CD4-positive, alpha-beta T cell treated with Interleukin-15 for 1 hour (primary cell): ENCODE measurements at regions not wholly inside any gene's neighbourhood (a gene's known extent, or its start where the extent isn't known, plus 50 kb on each side); places are given as distances from the start of the nearest gene placed in this dataset.
"Not testable (repeated sequence)": the region's sequence is repeated elsewhere in the genome, so short reads cannot be mapped to it uniquely, and the experiment has no call there.

Source experiments
- DNase-seq: peaks from one replicate; pipeline ENCODE4 v3.0.0-alpha.2; 2020

- no peak for DNase-seq
These were observed 363.5 kb downstream of the IGSF11 start for GRCh38 chr3:118671192-118671591.

DNA sequence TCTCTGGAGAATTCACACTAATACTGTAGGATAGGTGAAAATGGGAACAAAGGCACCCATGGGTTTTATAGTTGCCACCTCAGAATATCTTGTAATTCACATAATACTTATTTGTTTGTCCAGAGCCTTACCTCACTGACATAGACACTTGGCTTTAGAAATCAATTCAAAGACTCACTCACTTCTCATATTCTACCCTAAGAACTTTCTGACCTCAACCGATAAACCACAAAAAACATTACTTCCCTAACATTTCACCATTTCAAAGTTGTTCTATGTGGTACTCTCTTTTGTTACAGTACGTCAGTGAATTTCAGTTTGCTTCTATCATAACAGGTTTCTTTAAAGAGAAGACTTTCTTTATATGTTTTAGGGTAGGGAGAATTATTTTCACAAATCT, 359.3 kb downstream of the IGSF11 start:
- no peak for DNase-seq

- DNase-seq, result not testable (repeated sequence)
These were observed 356.0 kb downstream of the IGSF11 start for GRCh38 chr3:118678663-118679062.

GRCh38 chr3:118682921-118683320, 351.7 kb downstream of the IGSF11 start:
- DNase-seq, result no peak

- DNase-seq, result no peak
These were observed 351.0 kb downstream of the IGSF11 start for GRCh38 chr3:118683636-118684035.

GRCh38 chr3:118688396-118688884, 346.2 kb downstream of the IGSF11 start:
- no peak for DNase-seq

GRCh38 chr3:118692416-118692815, 342.2 kb downstream of the IGSF11 start:
- DNase-seq, result no peak

- no peak for DNase-seq
These were observed 329.0 kb downstream of the IGSF11 start for GRCh38 chr3:118705487-118706219.

GRCh38 chr3:118707991-118708390, 326.7 kb downstream of the IGSF11 start:
- DNase-seq, result no peak

GRCh38 chr3:118710532-118710931, 324.1 kb downstream of the IGSF11 start:
- DNase-seq, result no peak

DNA sequence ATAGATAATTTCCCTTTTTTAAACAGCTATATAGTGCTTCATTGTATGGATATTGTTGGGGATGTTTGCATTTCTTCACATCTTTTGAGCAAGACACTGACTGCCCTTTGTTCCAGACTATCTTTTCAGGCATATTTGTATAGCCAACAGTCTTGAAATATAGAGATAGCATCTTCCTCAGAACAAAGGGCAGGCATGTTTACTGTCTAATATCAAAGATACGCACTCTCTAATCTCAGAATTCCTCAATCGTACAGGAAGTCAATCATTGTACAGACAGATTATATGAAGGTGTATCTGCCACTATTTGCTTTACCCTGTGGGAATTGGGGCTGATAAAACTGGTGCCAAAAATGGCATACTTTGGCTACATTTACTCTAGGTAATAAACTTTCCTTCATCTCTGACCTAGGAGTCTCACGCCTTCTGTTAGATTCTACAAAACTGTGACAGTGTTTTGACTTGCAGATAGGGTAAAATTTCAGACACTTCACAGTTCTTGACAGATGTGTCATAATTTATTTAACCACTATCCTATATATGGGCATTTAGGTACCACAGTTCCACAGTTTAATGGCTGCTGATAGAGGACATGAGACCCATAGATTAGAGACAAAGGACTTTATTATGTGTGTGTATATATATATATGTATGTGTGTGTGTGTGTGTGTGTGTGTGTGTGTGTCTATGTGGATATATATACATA, 321.0 kb downstream of the IGSF11 start:
- no peak for DNase-seq

DNA sequence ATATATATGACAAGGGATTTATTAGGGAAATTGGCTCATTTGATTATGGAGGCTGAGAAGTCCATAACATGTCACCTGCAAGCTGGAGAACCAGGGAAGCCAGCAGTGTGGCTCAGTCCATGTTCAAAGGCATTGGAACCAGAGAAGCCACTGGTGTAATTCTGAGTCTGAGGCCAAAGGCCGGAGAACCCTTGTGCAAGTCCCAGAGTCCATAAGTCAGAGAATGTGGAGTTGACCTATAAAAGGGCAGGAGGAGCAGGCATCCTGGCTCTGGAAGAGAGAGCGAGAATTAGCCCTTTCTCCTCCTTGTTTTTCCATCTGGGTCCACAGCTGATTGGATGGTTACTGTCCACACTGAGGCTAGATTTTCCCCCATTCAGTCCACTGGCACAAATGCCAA, 319.8 kb downstream of the IGSF11 start:
- no peak for DNase-seq

DNA sequence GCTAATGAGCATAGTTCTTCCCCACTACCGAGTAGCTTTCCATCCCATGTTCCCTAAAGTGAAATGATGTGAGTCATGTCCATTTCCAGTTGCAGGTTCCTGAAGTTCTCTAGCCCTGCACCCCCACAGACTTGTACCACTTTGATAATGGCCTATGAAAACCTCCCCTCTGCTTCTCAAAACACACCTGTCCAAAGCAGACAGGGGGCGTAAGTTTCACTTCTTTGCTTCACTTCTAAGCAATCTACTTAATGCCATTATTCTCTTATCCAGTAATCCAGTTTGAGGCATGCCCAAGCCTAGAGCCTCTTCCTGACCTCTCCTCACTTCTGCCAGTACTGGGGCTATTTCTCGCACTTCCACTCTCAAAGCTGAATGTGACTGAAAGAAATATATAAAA, 305.1 kb downstream of the IGSF11 start:
- no peak for DNase-seq

DNA sequence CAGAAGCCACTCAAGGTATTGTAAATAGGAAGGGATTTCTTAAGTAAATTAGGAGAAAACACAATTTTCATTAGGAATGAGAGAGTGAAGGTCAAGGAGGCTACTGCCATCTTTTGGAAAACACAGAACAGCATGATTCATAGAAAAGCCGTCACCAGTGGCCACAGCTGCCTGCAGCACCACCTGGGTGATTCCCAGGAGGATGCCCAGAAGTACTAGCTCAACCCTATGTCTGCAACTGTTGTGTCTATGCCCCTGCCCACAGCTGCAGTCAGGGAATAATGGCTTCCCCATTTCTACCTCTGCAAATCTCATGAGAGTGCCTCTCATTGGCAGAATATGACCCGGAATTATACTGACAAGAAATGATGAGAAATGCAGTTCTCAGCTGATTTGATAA, 300.0 kb downstream of the IGSF11 start:
- DNase-seq, result no peak

- DNase-seq, result no peak
These were observed 298.5 kb downstream of the IGSF11 start for GRCh38 chr3:118736107-118736506.

DNA sequence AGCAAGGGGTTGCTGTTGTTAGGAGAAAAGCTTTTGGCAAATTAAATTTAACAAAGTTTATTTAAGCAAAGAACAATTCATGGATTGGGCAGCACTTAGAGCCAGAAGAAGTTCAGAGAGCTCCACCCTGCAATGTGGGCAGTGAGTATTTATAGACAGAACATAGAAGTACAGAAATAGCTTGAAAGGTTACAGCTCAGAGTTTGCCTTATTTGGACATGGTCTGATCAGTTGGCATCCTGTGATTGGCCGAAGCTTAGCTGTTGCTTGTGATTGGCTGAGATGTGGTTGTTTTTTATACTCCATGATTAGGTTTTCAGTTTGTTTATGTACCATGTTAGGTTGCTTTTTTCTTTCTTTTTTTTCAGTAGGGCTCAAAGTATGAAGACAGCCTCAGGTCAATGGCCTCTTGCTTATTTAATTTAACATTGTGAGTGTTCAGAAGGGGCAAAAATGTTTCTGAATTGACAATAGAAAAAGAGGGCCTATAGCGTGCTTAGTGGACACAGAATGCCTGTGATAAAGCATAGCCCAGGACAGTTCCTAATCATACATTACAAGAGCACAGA, 293.8 kb downstream of the IGSF11 start:
- no peak for DNase-seq

DNA sequence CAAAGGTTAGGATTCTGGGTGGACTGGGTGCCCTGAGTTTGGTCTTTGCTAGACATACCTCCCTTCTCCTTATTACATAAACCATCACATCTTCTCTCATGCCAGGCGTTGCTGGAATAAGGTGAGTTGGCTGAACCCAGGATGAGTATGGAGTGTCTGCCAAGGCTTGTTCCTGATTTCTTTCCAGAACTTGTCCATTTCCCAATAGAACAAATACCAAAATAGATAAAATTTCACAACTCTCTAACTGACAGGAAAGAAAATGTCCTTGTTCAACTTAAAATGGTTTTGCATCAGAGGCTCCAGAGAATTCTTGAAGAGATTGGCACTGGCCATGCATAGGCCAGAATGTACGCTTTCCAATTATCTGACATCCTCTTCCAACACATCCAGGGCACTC, 291.9 kb downstream of the IGSF11 start:
- DNase-seq, result no peak

DNA sequence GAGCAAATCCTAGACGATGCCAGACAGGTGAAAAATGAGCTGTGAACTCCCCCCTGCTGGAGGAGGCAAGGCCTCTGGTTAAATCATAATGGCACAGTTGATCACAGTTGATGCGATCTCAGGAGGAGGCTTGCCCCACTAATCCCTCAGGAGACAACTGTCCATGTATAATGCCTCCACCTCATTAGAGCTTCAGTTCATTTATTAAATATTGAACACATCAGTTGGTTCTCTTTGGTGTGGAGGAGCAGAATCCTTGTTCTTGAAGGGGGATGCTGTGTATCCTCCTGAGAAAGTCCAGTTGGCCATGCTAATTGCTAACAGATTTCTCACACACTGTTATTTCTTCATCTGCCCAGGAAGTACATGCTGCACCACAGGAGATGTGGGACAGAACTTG, 290.5 kb downstream of the IGSF11 start:
- no peak for DNase-seq

DNA sequence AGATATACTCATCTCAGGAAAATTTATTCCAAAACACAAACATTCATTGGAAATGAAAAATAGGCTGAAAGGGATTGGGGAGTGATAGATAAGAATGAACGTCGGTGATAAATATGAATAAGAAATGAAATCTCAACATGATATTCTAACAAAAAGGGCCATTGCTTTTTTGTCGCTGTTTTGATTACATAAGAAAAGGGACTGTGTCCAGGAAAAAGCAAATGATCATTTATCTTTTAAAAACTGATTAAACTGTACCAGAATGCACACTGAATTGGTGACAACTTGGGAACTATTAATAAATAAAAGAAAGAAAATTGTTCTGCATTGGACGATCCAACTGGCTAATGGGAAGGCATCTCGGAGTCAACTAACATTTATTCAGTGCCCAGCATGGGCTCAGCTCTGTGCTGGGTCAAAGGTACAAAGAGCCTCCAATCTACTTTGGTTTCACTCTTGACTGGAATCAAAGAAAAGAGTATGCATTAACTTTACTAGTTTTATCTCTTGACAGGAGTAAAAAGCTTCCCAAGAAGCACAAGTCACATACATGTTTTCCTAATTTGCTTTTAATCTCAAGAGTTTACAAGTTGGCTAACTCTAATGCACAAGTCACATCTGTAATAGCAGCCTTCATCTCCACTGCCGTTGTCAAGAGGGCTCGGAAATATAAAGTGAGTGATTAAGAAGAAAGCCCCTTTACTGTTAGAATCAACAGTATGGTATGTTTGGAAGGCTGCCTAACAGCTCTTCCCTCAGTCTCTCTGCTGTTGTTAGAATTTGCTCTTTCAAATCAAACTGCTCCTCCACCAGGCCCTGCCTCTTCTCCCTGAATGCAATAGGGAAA, 280.0 kb downstream of the IGSF11 start:
- no peak for DNase-seq

- DNase-seq, result no peak
These were observed 279.3 kb downstream of the IGSF11 start for GRCh38 chr3:118755253-118755801.

GRCh38 chr3:118760585-118761290, 273.9 kb downstream of the IGSF11 start:
- DNase-seq, result no peak

DNA sequence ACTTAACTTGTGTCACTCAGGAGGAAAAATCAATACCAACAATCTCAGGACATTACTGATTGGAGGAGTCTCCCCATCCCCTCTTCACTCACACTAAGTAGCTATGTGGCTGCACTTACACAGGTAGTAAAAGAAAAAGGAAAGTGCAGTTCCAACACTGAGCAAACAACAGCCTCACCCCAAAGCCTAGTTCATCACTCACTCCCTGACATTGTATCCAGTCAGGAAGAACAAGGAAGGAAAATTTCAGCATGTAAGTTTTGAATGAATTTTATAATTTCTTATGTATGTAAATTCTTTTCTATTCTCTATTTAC, 273.4 kb downstream of the IGSF11 start:
- DNase-seq, result no peak
